ENCODE measurements at regions not wholly inside any gene's neighbourhood (a gene's known extent, or its start where the extent isn't known, plus 50 kb on each side); places are given as distances from the start of the nearest gene placed in this dataset.

- H3K27ac ChIP-seq (ENCODE audit: low read length): no peak overlapping the region
- H3K27me3 ChIP-seq (replicated peaks; ENCODE audit: insufficient read depth, low read length): no peaks in the 10 kb centered on the region
- no peaks in the 10 kb centered on the region for H3K36me3 ChIP-seq (replicated peaks; ENCODE audit: insufficient read depth, low read length)
- H3K4me2 ChIP-seq (ENCODE audit: low read depth, low read length): no peak overlapping the region
- H3K9me3 ChIP-seq (replicated peaks; ENCODE audit: insufficient read depth, low read length): no peaks in the 10 kb centered on the region
- no peak overlapping the region for H3K4me3 ChIP-seq (ENCODE audit: low read length)
- no peak overlapping the region for H2AFZ ChIP-seq (ENCODE audit: low read length)
- H3K79me2 ChIP-seq (ENCODE audit: low read length): no peaks in the 10 kb centered on the region
- no peak overlapping the region for H3K9ac ChIP-seq (ENCODE audit: low read length)
- H4K20me1 ChIP-seq (ENCODE audit: insufficient read depth, low read length): no peaks in the 10 kb centered on the region
- no peaks in the 10 kb centered on the region for H3K9me2 ChIP-seq (replicated peaks; ENCODE audit: insufficient read depth, low read length)
- no peak for DNase-seq
- no peak for TF ChIP-seq EZH2 (optimal IDR thresholded peaks at IDR 0.05; ENCODE audit: low read depth, low read length)
- no peak for TF ChIP-seq CTCF (IDR thresholded peaks at IDR 0.05; ENCODE audit: low read length)
- TF ChIP-seq EZH2phosphoT487 (IDR thresholded peaks at IDR 0.05; ENCODE audit: low read length): no peak
- no peaks in the 10 kb centered on the region for H3K4me1 ChIP-seq (ENCODE audit: low read length)
- H3F3A ChIP-seq (ENCODE audit: insufficient read depth, low read length): no peaks in the 10 kb centered on the region
Measured at GRCh38 chr22:47748957-47749356, 986.5 kb downstream of the TBC1D22A start.

- no peak overlapping the region for H3K27ac ChIP-seq (ENCODE audit: low read length)
- no peaks in the 10 kb centered on the region for H3K36me3 ChIP-seq (replicated peaks; ENCODE audit: insufficient read depth, low read length)
- H3K27me3 ChIP-seq (replicated peaks; ENCODE audit: insufficient read depth, low read length): no peaks in the 10 kb centered on the region
- TF ChIP-seq EZH2 (optimal IDR thresholded peaks at IDR 0.05; ENCODE audit: low read depth, low read length): no peak
- TF ChIP-seq EZH2phosphoT487 (IDR thresholded peaks at IDR 0.05; ENCODE audit: low read length): no peak
- no peak for TF ChIP-seq CTCF (IDR thresholded peaks at IDR 0.05; ENCODE audit: low read length)
- H2AFZ ChIP-seq (ENCODE audit: low read length): no peak overlapping the region
- H3K4me2 ChIP-seq (ENCODE audit: low read depth, low read length): no peak overlapping the region
- no peaks in the 10 kb centered on the region for H3K9me2 ChIP-seq (replicated peaks; ENCODE audit: insufficient read depth, low read length)
- H3K4me3 ChIP-seq (ENCODE audit: low read length): no peak overlapping the region
- no peaks in the 10 kb centered on the region for H3K4me1 ChIP-seq (ENCODE audit: low read length)
- no peaks in the 10 kb centered on the region for H3K79me2 ChIP-seq (ENCODE audit: low read length)
- no peak for DNase-seq
- H3F3A ChIP-seq (ENCODE audit: insufficient read depth, low read length): no peaks in the 10 kb centered on the region
- H3K9me3 ChIP-seq (replicated peaks; ENCODE audit: insufficient read depth, low read length): no peaks in the 10 kb centered on the region
- H4K20me1 ChIP-seq (ENCODE audit: insufficient read depth, low read length): no peaks in the 10 kb centered on the region
- no peak overlapping the region for H3K9ac ChIP-seq (ENCODE audit: low read length)
Measured at GRCh38 chr22:47748271-47748670, 985.8 kb downstream of the TBC1D22A start.

- Histone ChIP-seq H3K9ac (ENCODE audit: low read length) (no peak overlapping the region), H3K4me1 (ENCODE audit: low read length) (no peaks in the 10 kb centered on the region), H3K4me3 (ENCODE audit: low read length) (no peak overlapping the region), H2AFZ (ENCODE audit: low read length) (no peak overlapping the region), H3K4me2 (ENCODE audit: low read depth, low read length) (no peak overlapping the region), H3K36me3 (replicated peaks; ENCODE audit: insufficient read depth, low read length) (no peaks in the 10 kb centered on the region), H4K20me1 (ENCODE audit: insufficient read depth, low read length) (no peaks in the 10 kb centered on the region), H3K27me3 (replicated peaks; ENCODE audit: insufficient read depth, low read length) (no peaks in the 10 kb centered on the region), H3K9me2 (replicated peaks; ENCODE audit: insufficient read depth, low read length) (no peaks in the 10 kb centered on the region), H3K9me3 (replicated peaks; ENCODE audit: insufficient read depth, low read length) (no peaks in the 10 kb centered on the region), H3F3A (ENCODE audit: insufficient read depth, low read length) (no peaks in the 10 kb centered on the region), H3K27ac (ENCODE audit: low read length) (no peak overlapping the region), H3K79me2 (ENCODE audit: low read length) (no peaks in the 10 kb centered on the region)
- DNase-seq: no peak
- TF ChIP-seq CTCF (IDR thresholded peaks at IDR 0.05; ENCODE audit: low read length): no peak
- TF ChIP-seq EZH2 (optimal IDR thresholded peaks at IDR 0.05; ENCODE audit: low read depth, low read length): no peak
Measured at GRCh38 chr22:47740109-47740805, 977.8 kb downstream of the TBC1D22A start.

Data from MM.1S (cell line).